ENCODE measurements at regions not wholly inside any gene's neighbourhood (a gene's known extent, or its start where the extent isn't known, plus 50 kb on each side); places are given as distances from the start of the nearest gene placed in this dataset.
"Not testable (repeated sequence)": the region's sequence is repeated elsewhere in the genome, so short reads cannot be mapped to it uniquely, and the experiment has no call there.

GRCh38 chr15:36183201-36183600 is 396.2 kb upstream of the CDIN1 start:
- Histone ChIP-seq H3K4me1 (no peaks in the 10 kb centered on the region), H3K4me3 (no peak overlapping the region), H3K27me3 (no peaks in the 10 kb centered on the region), H3K36me3 (no peaks in the 10 kb centered on the region), H3K9me3 (peaks cover 0 to 3% of the 10 kb centered on the region in 2 donors), H3K27ac (no peak overlapping the region)
- TF ChIP-seq CTCF (IDR thresholded peaks at IDR 0.05), result no peak
- DNase-seq (ENCODE audit: low spot score), result no peak

DNA sequence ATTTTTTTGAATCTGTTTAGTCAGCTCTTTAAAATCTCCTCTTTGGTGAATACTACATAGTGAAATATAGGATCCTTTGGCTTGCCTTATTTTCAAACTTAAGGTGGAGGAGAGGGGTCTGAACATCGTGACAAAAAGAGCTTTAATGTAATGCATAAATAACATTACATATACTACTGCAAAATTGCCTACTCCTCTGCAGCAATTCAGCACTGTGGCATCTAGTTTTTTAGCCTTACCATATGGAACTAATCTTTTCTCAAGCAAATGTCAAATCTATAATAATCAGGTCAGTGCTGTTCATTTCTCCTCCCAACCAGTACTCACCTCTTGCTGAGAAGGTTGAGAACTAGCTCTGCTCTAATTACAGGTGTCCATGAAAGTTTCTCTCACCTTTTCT is 394.0 kb upstream of the CDIN1 start:
- no peak for TF ChIP-seq CTCF (IDR thresholded peaks at IDR 0.05)
- DNase-seq (ENCODE audit: low spot score), result no peak
- Histone ChIP-seq H3K36me3 (no peaks in the 10 kb centered on the region), H3K27me3 (no peaks in the 10 kb centered on the region), H3K27ac (no peak overlapping the region), H3K4me1 (no peaks in the 10 kb centered on the region), H3K4me3 (no peak overlapping the region), H3K9me3 (peaks cover 0 to 3% of the 10 kb centered on the region in 2 donors)

GRCh38 chr15:36185845-36186244 is 393.6 kb upstream of the CDIN1 start:
- no peak for DNase-seq (ENCODE audit: low spot score)
- no peak overlapping the region for H3K27ac ChIP-seq
- peaks cover 0 to 3% of the 10 kb centered on the region in 2 donors for H3K9me3 ChIP-seq
- H3K4me3 ChIP-seq, result no peak overlapping the region
- H3K36me3 ChIP-seq, result no peaks in the 10 kb centered on the region
- H3K27me3 ChIP-seq, result no peaks in the 10 kb centered on the region
- TF ChIP-seq CTCF (IDR thresholded peaks at IDR 0.05), result no peak
- no peaks in the 10 kb centered on the region for H3K4me1 ChIP-seq

DNA sequence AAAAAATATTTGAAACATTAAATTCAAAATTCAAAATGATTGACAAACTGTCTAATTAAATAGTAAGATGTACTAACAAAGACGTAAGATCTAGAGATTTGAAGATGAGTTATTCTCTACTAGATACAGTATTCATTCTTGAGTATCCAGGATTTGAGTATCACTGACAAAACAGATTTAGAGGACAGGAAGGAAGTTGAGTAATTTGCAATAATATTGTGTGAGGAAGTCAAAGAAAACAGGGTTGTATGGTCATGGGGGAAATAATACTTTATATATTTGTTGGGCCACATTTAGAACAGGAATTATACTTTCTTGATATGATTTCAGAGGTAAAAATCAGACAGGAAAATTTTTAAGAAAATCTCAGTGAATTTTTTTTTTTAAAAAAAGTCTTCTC is 393.1 kb upstream of the CDIN1 start:
- no peak for TF ChIP-seq CTCF (IDR thresholded peaks at IDR 0.05)
- DNase-seq (ENCODE audit: low spot score), result no peak
- Histone ChIP-seq H3K4me3 (no peak overlapping the region), H3K27me3 (no peaks in the 10 kb centered on the region), H3K27ac (no peak overlapping the region), H3K9me3 (peaks cover 0 to 3% of the 10 kb centered on the region in 2 donors), H3K36me3 (no peaks in the 10 kb centered on the region), H3K4me1 (no peaks in the 10 kb centered on the region)

DNA sequence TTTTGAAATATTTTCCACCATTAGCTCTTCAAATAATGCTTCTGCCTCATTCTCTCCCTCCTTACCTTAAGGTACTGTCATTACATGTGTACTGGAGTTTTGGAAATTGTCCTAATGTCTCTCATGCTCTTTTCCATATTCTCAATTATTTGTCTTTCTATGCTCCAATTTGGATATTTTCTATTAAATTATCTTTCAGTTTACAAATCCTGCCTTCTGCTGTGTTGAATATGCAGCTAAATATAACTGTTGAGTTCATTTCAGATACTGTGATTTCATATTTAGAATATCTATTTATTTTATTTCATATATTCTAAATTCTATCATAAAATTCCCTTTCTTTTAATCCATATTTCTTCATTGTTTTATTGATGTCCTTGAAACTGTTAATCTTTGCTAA is 388.0 kb upstream of the CDIN1 start:
- TF ChIP-seq CTCF (IDR thresholded peaks at IDR 0.05), result no peak
- no peak for DNase-seq (ENCODE audit: low spot score)
- Histone ChIP-seq H3K27me3 (no peaks in the 10 kb centered on the region), H3K9me3 (no peaks in the 10 kb centered on the region), H3K27ac (no peak overlapping the region), H3K4me1 (no peaks in the 10 kb centered on the region), H3K4me3 (no peak overlapping the region), H3K36me3 (no peaks in the 10 kb centered on the region)

GRCh38 chr15:36195361-36196007 is 383.9 kb upstream of the CDIN1 start:
- not testable (repeated sequence) for H3K36me3 ChIP-seq; H3K9me3 ChIP-seq; H3K27ac ChIP-seq; H3K4me3 ChIP-seq; DNase-seq (ENCODE audit: low spot score); H3K4me1 ChIP-seq; H3K27me3 ChIP-seq

Data from right atrium auricular region (tissue), 2 donors.